GM18505 (cell line): ENCODE measurements at regions not wholly inside any gene's neighbourhood (a gene's known extent, or its start where the extent isn't known, plus 50 kb on each side); places are given as distances from the start of the nearest gene placed in this dataset.

Experiments
- ATAC-seq: cut with Tn5 transposase; IDR thresholded peaks from one replicate; pipeline ENCODE4 v1.9.1; 2021; ENCODE audit not compliant: unreplicated experiment
- POLR2A ChIP-seq: IDR thresholded peaks from 4 replicates; pipeline ENCODE4 v1.6.1; 2011; ENCODE audit warnings: borderline replicate concordance; ENCODE audit not compliant: insufficient read depth, insufficient read length; ENCODE audit errors: extremely low read depth

GRCh38 chr1:164361927-164362326 is 197.1 kb upstream of the PBX1 start:
- no peak for TF ChIP-seq POLR2A
- ATAC-seq: no peak

- no peak for ATAC-seq
- TF ChIP-seq POLR2A: no peak
Observed at GRCh38 chr1:164363980-164364379, 195.0 kb upstream of the PBX1 start.

- no peak for ATAC-seq
- TF ChIP-seq POLR2A: no peak
Observed at GRCh38 chr1:164366014-164366413, 193.0 kb upstream of the PBX1 start.

GRCh38 chr1:164369698-164370365 is 189.2 kb upstream of the PBX1 start:
- TF ChIP-seq POLR2A: no peak
- no peak for ATAC-seq

GRCh38 chr1:164380893-164381292 is 178.1 kb upstream of the PBX1 start:
- TF ChIP-seq POLR2A: no peak
- no peak for ATAC-seq

GRCh38 chr1:164382384-164382783 is 176.6 kb upstream of the PBX1 start:
- no peak for TF ChIP-seq POLR2A
- no peak for ATAC-seq

GRCh38 chr1:164384262-164384661 is 174.7 kb upstream of the PBX1 start:
- TF ChIP-seq POLR2A: no peak
- ATAC-seq: no peak

- TF ChIP-seq POLR2A: no peak
- ATAC-seq: no peak
Observed at GRCh38 chr1:164417016-164417704, 141.8 kb upstream of the PBX1 start.

- TF ChIP-seq POLR2A: no peak
- ATAC-seq: no peak
Observed at GRCh38 chr1:164423136-164423535, 135.8 kb upstream of the PBX1 start.

GRCh38 chr1:164433141-164433817 is 125.7 kb upstream of the PBX1 start:
- no peak for ATAC-seq
- no peak for TF ChIP-seq POLR2A

GRCh38 chr1:164433818-164434170 is 125.2 kb upstream of the PBX1 start:
- TF ChIP-seq POLR2A: no peak
- ATAC-seq: no peak

GRCh38 chr1:164440232-164440631 is 118.8 kb upstream of the PBX1 start:
- ATAC-seq: no peak

GRCh38 chr1:164443166-164443565 is 115.8 kb upstream of the PBX1 start:
- ATAC-seq: no peak

More at GRCh38 chr1:164440232-164440631, 118.8 kb upstream of the PBX1 start:
- no peak for TF ChIP-seq POLR2A

GRCh38 chr1:164443836-164444235 is 115.1 kb upstream of the PBX1 start:
- ATAC-seq: no peak
- TF ChIP-seq POLR2A: no peak

More at GRCh38 chr1:164443166-164443565, 115.8 kb upstream of the PBX1 start:
- no peak for TF ChIP-seq POLR2A
